Uterus (tissue), 3 donors: ENCODE measurements at regions not wholly inside any gene's neighbourhood (a gene's known extent, or its start where the extent isn't known, plus 50 kb on each side); places are given as distances from the start of the nearest gene placed in this dataset.

ENCODE experiments used
- DNase-seq, 2 donors: peaks; one replicate each; pipeline ENCODE4 v3.0.0-alpha.2; 2019 to 2020
- H3K27ac ChIP-seq, 2 donors: fragments of 200-600 bp; sonication (generic); 1 replicate in 1 of 2; 2 replicates in 1 of 2; pipeline ENCODE4 v1.5.1; 2016 to 2018
- H3K27me3 ChIP-seq, 2 donors: fragments of 200-600 bp; sonication (generic); one replicate each; pipeline ENCODE4 v1.5.1; 2018 to 2019; ENCODE audit warnings: control low read depth in 1 of 2
- H3K36me3 ChIP-seq, 2 donors: fragments of 200-600 bp; sonication (generic); one replicate each; pipeline ENCODE4 v1.5.1; 2019; ENCODE audit warnings: control low read depth in 1 of 2
- H3K4me1 ChIP-seq, 2 donors: fragments of 200-600 bp; sonication (generic); one replicate each; pipeline ENCODE4 v1.5.1; 2018 to 2019; ENCODE audit warnings: control low read depth in 1 of 2
- H3K4me3 ChIP-seq, 2 donors: fragments of 200-600 bp; sonication (generic); 1 replicate in 1 of 2; 2 replicates in 1 of 2; pipeline ENCODE4 v1.5.1; 2018 to 2019; ENCODE audit warnings: mild to moderate bottlenecking in 1 of 2
- H3K9me3 ChIP-seq, 2 donors: fragments of 200-600 bp; sonication (generic); one replicate each; pipeline ENCODE4 v1.5.1; 2019; ENCODE audit warnings: control low read depth in 1 of 2
- POLR2A ChIP-seq, 2 donors: fragments of 450-650 bp; IDR thresholded peaks; one replicate each; pipeline ENCODE4 v1.6.1; 2016; ENCODE audit warnings: antibody characterized with exemption in 2 of 2, mild to moderate bottlenecking in 1 of 2, moderate library complexity in 1 of 2
- intact Hi-C: fragments of 100-400 bp; cut with DNase I; formaldehyde crosslinking; loops from one replicate; pipeline ENCODE4 v1.15.1; 2023; ENCODE audit warnings: low total_unique reads
- TF ChIP-seq, protein P1 (sequence below), 4 experiments: fragments of 200-600 bp in 2 of 4; fragments of 450-650 bp in 2 of 4; sonication (generic) in 2 of 4; IDR thresholded peaks; one replicate each; pipeline ENCODE4 v1.5.1; 2016 to 2019; ENCODE audit warnings: antibody characterized with exemption in 4 of 4, mild to moderate bottlenecking in 2 of 4, moderate library complexity in 1 of 4
- donor health status: DM: yes; HTN: yes; CAD: no.

- no peak overlapping the region for H3K4me3 ChIP-seq
- intact Hi-C loops: no loop called here
- peak overlapping the region; percentile 48 to 74 for H3K27ac ChIP-seq
- H3K36me3 ChIP-seq: no peaks in the 10 kb centered on the region
- no peak for DNase-seq
- H3K4me1 ChIP-seq: peaks cover 0 to 3% of the 10 kb centered on the region in 2 donors
- no peaks in the 10 kb centered on the region for H3K27me3 ChIP-seq
- TF ChIP-seq POLR2A (IDR thresholded peaks at IDR 0.05): no peak
- TF ChIP-seq, protein P1, sequence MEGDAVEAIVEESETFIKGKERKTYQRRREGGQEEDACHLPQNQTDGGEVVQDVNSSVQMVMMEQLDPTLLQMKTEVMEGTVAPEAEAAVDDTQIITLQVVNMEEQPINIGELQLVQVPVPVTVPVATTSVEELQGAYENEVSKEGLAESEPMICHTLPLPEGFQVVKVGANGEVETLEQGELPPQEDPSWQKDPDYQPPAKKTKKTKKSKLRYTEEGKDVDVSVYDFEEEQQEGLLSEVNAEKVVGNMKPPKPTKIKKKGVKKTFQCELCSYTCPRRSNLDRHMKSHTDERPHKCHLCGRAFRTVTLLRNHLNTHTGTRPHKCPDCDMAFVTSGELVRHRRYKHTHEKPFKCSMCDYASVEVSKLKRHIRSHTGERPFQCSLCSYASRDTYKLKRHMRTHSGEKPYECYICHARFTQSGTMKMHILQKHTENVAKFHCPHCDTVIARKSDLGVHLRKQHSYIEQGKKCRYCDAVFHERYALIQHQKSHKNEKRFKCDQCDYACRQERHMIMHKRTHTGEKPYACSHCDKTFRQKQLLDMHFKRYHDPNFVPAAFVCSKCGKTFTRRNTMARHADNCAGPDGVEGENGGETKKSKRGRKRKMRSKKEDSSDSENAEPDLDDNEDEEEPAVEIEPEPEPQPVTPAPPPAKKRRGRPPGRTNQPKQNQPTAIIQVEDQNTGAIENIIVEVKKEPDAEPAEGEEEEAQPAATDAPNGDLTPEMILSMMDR (IDR thresholded peaks at IDR 0.05): no peak
- H3K9me3 ChIP-seq: no peaks in the 10 kb centered on the region
Measured at GRCh38 chr5:57698802-57699201, 216.2 kb upstream of the ACTBL2 start.

- Histone ChIP-seq H3K27ac (peak overlapping the region; percentile 54 to 74), H3K9me3 (no peaks in the 10 kb centered on the region), H3K4me1 (peaks cover 0 to 3% of the 10 kb centered on the region in 2 donors), H3K27me3 (no peaks in the 10 kb centered on the region), H3K4me3 (no peak overlapping the region), H3K36me3 (no peaks in the 10 kb centered on the region)
- DNase-seq: no peak
- TF ChIP-seq, protein P1 (IDR thresholded peaks at IDR 0.05): no peak
- no peak for TF ChIP-seq POLR2A (IDR thresholded peaks at IDR 0.05)
- intact Hi-C loops: no loop called here
Measured at GRCh38 chr5:57698086-57698485, 215.5 kb upstream of the ACTBL2 start.

GRCh38 chr5:57696825-57697570 lies 214.4 kb upstream of the ACTBL2 start:
- Histone ChIP-seq H3K4me3 (no peak overlapping the region), H3K9me3 (no peaks in the 10 kb centered on the region), H3K4me1 (peaks cover 0 to 3% of the 10 kb centered on the region in 2 donors), H3K27me3 (no peaks in the 10 kb centered on the region), H3K36me3 (no peaks in the 10 kb centered on the region), H3K27ac (peak overlapping the region; percentile 63 to 74)
- no peak for TF ChIP-seq POLR2A (IDR thresholded peaks at IDR 0.05)
- TF ChIP-seq, protein P1 (IDR thresholded peaks at IDR 0.05): no peak
- intact Hi-C loops: no loop called here
- DNase-seq: no peak

DNA sequence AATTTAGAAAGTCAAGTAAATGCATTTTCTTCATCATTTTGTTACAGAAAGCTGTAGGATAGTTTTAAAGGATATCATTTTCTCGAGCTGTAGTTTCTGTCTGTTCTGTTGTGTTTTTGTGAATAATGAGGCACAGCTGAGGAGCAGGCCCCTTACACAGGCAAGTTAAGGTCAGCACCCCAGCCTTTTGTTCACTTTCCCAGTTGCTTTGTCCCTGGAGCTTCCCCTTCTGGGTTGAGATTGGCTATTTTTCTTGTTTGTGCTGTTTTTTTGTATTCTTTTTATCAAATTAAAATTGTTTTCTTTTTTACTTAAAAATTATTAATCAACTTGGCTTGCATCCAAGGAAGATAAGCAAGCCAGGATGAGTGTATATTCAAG lies 213.8 kb upstream of the ACTBL2 start:
- H3K9me3 ChIP-seq: no peaks in the 10 kb centered on the region
- TF ChIP-seq POLR2A (IDR thresholded peaks at IDR 0.05): no peak
- TF ChIP-seq, protein P1 (IDR thresholded peaks at IDR 0.05): no peak
- H3K4me3 ChIP-seq: no peak overlapping the region
- DNase-seq: no peak
- H3K4me1 ChIP-seq: peaks cover 0 to 3% of the 10 kb centered on the region in 2 donors
- no peaks in the 10 kb centered on the region for H3K36me3 ChIP-seq
- H3K27me3 ChIP-seq: no peaks in the 10 kb centered on the region
- intact Hi-C loops: no loop called here
- H3K27ac ChIP-seq: peak overlapping the region; percentile 63 to 74

DNA sequence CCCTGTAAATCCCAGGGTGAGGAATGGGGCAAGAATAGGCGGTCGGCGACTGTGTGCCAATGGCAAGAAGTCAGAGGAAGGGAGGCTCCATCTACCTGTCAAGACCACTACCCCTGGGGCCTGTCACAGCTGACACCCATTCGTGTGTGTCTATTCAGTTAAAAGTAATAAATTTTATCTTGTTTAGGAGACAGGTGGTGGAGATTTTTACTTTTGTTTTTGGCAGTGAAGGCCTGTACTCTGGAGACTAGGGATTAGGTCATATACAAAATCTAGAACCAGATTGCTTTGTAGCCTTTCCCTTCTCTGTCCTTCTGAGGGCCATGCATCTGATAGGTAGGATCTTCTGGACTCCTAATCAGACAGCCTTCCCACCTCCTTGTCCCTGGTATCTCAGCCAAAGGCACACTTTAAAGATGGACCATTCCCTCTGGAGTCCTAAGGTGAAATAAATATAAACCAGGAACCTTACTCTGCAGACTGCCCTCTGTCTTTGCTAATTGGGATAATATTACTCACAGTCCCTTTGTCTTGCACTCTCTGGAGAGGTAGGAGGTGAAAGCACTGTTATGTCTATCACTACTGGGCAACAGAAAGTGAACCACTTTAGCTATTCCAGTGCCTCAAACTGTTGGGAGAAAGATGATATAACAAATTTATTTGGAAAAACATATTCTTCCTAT lies 213.2 kb upstream of the ACTBL2 start:
- Histone ChIP-seq H3K4me1 (peaks cover 0 to 3% of the 10 kb centered on the region in 2 donors), H3K27ac (peak overlapping the region; percentile 63 to 74)
- DNase-seq: no peak

More for the DNA sequence above, 213.2 kb upstream of the ACTBL2 start:
- intact Hi-C loops: no loop called here
- H3K4me3 ChIP-seq: no peak overlapping the region
- H3K9me3 ChIP-seq: no peaks in the 10 kb centered on the region
- no peaks in the 10 kb centered on the region for H3K27me3 ChIP-seq
- TF ChIP-seq, protein P1 (IDR thresholded peaks at IDR 0.05): no peak
- no peak for TF ChIP-seq POLR2A (IDR thresholded peaks at IDR 0.05)
- no peaks in the 10 kb centered on the region for H3K36me3 ChIP-seq
